OCI-LY3 (cell line): ENCODE measurements at regions not wholly inside any gene's neighbourhood (a gene's known extent, or its start where the extent isn't known, plus 50 kb on each side); places are given as distances from the start of the nearest gene placed in this dataset.

Source experiments
- EZH2phosphoT487 ChIP-seq: fragments of 200-600 bp; shearing (Covaris generic); IDR thresholded peaks from 2 replicates; pipeline ENCODE4 v1.6.1; 2018; ENCODE audit warnings: antibody characterized with exemption, mixed run types, low read depth
- TF ChIP-seq, protein P1 (sequence below): fragments of 200-600, 300-600 bp; sonication (generic); IDR thresholded peaks from 2 replicates; pipeline ENCODE4 v1.5.1; 2014; ENCODE audit warnings: antibody characterized with exemption, low read length, low read depth

DNA sequence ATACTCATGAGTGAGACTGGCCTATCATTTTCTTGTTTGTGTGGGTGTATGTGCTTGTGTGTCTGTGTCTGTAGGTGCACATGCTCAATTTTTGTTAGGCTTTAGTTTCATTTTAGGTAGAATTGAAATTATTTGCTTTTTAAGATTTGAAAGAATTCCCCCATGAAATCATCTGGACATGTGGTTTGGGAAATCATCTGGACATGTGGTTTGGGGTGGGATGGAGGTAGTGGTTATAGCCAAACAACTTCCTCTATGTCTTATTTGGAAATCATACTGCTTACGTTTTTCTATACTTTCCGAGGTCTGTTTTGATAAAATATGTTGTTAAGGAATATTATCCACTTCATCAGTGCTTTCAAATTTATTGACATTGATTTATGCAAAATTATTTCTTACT, 485.4 kb upstream of the CLINT1 start:
- TF ChIP-seq, protein P1, sequence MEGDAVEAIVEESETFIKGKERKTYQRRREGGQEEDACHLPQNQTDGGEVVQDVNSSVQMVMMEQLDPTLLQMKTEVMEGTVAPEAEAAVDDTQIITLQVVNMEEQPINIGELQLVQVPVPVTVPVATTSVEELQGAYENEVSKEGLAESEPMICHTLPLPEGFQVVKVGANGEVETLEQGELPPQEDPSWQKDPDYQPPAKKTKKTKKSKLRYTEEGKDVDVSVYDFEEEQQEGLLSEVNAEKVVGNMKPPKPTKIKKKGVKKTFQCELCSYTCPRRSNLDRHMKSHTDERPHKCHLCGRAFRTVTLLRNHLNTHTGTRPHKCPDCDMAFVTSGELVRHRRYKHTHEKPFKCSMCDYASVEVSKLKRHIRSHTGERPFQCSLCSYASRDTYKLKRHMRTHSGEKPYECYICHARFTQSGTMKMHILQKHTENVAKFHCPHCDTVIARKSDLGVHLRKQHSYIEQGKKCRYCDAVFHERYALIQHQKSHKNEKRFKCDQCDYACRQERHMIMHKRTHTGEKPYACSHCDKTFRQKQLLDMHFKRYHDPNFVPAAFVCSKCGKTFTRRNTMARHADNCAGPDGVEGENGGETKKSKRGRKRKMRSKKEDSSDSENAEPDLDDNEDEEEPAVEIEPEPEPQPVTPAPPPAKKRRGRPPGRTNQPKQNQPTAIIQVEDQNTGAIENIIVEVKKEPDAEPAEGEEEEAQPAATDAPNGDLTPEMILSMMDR = no peak
- TF ChIP-seq EZH2phosphoT487 = no peak
